ENCODE measurements at regions not wholly inside any gene's neighbourhood (a gene's known extent, or its start where the extent isn't known, plus 50 kb on each side); places are given as distances from the start of the nearest gene placed in this dataset.

DNA sequence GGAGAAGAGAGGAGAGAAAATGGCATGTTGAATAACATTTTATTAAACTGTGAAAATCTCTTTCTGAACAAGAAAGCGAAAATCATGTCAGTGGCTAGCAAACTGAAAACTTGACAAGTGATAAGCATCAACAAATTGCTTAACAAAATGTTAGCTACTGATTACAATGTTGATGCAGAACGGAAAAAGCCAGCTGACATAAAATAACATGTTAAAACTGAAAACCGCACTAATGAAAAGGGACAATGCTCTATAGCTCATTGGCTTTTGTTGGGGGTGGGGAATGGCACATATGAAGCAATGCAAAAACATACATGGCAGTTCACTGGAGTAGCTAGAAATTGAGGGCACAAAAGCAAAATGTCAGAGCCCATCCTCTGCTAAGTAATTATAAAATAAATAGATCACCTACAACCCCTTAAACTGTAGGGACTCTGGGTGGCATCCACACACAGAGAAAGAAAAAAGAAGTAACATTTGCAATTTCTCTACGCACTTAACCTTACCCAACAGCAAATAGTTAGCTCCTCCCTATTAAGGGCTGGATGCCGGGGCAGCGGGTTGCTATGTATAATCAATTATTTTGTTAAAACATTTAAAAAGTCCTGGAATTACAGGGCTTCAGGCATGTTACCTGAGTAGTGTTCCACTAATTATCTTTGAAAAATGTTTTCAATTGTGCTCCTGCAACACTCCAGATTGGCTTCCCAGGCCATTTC lies 129.2 kb upstream of the USP15 start:
- TF ChIP-seq, protein P1, sequence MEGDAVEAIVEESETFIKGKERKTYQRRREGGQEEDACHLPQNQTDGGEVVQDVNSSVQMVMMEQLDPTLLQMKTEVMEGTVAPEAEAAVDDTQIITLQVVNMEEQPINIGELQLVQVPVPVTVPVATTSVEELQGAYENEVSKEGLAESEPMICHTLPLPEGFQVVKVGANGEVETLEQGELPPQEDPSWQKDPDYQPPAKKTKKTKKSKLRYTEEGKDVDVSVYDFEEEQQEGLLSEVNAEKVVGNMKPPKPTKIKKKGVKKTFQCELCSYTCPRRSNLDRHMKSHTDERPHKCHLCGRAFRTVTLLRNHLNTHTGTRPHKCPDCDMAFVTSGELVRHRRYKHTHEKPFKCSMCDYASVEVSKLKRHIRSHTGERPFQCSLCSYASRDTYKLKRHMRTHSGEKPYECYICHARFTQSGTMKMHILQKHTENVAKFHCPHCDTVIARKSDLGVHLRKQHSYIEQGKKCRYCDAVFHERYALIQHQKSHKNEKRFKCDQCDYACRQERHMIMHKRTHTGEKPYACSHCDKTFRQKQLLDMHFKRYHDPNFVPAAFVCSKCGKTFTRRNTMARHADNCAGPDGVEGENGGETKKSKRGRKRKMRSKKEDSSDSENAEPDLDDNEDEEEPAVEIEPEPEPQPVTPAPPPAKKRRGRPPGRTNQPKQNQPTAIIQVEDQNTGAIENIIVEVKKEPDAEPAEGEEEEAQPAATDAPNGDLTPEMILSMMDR (IDR thresholded peaks at IDR 0.05): no peak
- TF ChIP-seq POLR2AphosphoS5 (IDR thresholded peaks at IDR 0.05): no peak

Measured in breast epithelium (tissue), 3 donors.